ENCODE measurements at regions not wholly inside any gene's neighbourhood (a gene's known extent, or its start where the extent isn't known, plus 50 kb on each side); places are given as distances from the start of the nearest gene placed in this dataset.
"Not testable (repeated sequence)": the region's sequence is repeated elsewhere in the genome, so short reads cannot be mapped to it uniquely, and the experiment has no call there.

DNA sequence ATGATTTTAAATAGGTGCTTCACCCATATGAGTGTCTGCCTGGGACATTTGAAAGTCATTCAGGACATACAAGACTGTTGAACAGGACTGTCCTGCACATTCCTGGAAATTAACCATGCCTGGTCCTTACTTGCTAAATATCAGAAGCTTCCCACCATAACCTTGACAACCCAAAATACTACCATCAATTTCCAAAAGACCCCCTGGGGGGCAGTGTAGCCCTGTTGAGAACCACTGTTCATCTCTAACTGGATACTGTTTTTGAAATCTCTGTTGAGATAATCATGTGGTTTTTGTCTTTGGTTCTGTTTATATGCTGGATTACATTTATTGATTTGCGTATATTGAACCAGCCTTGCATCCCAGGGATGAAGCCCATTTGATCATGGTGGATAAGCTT, 123.8 kb upstream of the ARHGEF26 start:
- TF ChIP-seq, protein P1, sequence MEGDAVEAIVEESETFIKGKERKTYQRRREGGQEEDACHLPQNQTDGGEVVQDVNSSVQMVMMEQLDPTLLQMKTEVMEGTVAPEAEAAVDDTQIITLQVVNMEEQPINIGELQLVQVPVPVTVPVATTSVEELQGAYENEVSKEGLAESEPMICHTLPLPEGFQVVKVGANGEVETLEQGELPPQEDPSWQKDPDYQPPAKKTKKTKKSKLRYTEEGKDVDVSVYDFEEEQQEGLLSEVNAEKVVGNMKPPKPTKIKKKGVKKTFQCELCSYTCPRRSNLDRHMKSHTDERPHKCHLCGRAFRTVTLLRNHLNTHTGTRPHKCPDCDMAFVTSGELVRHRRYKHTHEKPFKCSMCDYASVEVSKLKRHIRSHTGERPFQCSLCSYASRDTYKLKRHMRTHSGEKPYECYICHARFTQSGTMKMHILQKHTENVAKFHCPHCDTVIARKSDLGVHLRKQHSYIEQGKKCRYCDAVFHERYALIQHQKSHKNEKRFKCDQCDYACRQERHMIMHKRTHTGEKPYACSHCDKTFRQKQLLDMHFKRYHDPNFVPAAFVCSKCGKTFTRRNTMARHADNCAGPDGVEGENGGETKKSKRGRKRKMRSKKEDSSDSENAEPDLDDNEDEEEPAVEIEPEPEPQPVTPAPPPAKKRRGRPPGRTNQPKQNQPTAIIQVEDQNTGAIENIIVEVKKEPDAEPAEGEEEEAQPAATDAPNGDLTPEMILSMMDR (IDR thresholded peaks at IDR 0.05): not testable (repeated sequence)
- TF ChIP-seq POLR2AphosphoS5 (IDR thresholded peaks at IDR 0.05): not testable (repeated sequence)
